ENCODE measurements at regions not wholly inside any gene's neighbourhood (a gene's known extent, or its start where the extent isn't known, plus 50 kb on each side); places are given as distances from the start of the nearest gene placed in this dataset.

DNA sequence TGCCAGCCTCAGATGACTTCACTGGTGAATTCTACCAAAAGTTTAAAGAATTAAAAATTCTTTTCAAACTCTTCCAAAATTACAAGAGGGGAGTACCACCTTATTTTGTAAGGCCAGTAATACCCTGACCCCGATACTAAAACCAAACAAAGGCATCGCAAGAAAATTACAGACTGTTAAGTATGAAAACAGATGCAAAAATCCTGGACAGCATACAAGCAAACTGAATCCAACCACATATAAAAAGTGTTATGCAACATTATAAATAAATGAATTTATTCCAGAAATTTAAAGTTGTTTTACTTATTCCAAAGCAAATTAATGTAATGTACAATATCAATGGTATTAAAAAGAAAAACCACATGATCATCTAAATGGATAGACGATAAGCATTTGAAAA lies 873.6 kb upstream of the GJE1 start:
- no peaks in the 10 kb centered on the region for H3K79me2 ChIP-seq
- H3K4me2 ChIP-seq: no peak overlapping the region
- TF ChIP-seq EZH2 (IDR thresholded peaks at IDR 0.05; ENCODE audit: borderline replicate concordance): no peak
- TF ChIP-seq, protein P1, sequence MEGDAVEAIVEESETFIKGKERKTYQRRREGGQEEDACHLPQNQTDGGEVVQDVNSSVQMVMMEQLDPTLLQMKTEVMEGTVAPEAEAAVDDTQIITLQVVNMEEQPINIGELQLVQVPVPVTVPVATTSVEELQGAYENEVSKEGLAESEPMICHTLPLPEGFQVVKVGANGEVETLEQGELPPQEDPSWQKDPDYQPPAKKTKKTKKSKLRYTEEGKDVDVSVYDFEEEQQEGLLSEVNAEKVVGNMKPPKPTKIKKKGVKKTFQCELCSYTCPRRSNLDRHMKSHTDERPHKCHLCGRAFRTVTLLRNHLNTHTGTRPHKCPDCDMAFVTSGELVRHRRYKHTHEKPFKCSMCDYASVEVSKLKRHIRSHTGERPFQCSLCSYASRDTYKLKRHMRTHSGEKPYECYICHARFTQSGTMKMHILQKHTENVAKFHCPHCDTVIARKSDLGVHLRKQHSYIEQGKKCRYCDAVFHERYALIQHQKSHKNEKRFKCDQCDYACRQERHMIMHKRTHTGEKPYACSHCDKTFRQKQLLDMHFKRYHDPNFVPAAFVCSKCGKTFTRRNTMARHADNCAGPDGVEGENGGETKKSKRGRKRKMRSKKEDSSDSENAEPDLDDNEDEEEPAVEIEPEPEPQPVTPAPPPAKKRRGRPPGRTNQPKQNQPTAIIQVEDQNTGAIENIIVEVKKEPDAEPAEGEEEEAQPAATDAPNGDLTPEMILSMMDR (IDR thresholded peaks at IDR 0.05; ENCODE audit: poor library complexity): no peak
- no peak for TF ChIP-seq EZH2phosphoT487 (IDR thresholded peaks at IDR 0.05; ENCODE audit: low read depth, severe bottlenecking, unreplicated experiment)
- no peaks in the 10 kb centered on the region for H3K9me2 ChIP-seq (replicated peaks; ENCODE audit: insufficient read depth)
- DNase-seq (ENCODE audit: low spot score): no peak
- no peaks in the 10 kb centered on the region for H3K27me3 ChIP-seq
- H4K20me1 ChIP-seq (ENCODE audit: insufficient read depth, poor library complexity, severe bottlenecking): no peaks in the 10 kb centered on the region
- H3K4me3 ChIP-seq: no peak overlapping the region
- no peaks in the 10 kb centered on the region for H3K4me1 ChIP-seq (ENCODE audit: insufficient read depth)
- H2AFZ ChIP-seq: no peak overlapping the region
- WGBS (ENCODE audit: low lambda C conversion rate, missing lambda C conversion rate): 92% methylated on average over 3 of the region's 3 CpGs
- no peaks in the 10 kb centered on the region for H3K36me3 ChIP-seq (replicated peaks; ENCODE audit: insufficient read depth, low read depth)
- H3K9me3 ChIP-seq (ENCODE audit: low read depth): no peaks in the 10 kb centered on the region
- no peak overlapping the region for H3K27ac ChIP-seq

DNA sequence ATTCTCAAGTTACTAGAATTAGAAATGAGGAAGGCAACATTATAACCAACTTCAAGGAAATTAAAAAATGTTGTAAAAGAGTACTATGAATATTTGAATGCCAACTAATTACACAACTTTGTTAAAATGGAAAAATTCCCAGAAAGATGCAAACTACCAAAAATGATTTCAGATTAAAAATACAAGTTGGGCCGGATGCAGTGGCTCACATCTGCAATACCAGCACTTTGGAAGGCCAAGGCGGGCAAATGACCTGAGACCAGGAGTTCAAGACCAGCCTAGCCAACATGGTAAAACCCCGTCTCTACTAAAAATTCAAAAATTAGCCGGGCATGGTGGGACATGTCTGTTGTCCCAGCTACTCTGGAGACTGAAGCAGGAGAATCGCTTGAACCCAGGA lies 874.2 kb upstream of the GJE1 start:
- no peaks in the 10 kb centered on the region for H3K4me1 ChIP-seq (ENCODE audit: insufficient read depth)
- no peak overlapping the region for H2AFZ ChIP-seq
- no peaks in the 10 kb centered on the region for H3K36me3 ChIP-seq (replicated peaks; ENCODE audit: insufficient read depth, low read depth)
- no peaks in the 10 kb centered on the region for H3K9me2 ChIP-seq (replicated peaks; ENCODE audit: insufficient read depth)
- TF ChIP-seq, protein P1 (IDR thresholded peaks at IDR 0.05; ENCODE audit: poor library complexity): no peak
- no peak for TF ChIP-seq EZH2 (IDR thresholded peaks at IDR 0.05; ENCODE audit: borderline replicate concordance)
- no peak for TF ChIP-seq EZH2phosphoT487 (IDR thresholded peaks at IDR 0.05; ENCODE audit: low read depth, severe bottlenecking, unreplicated experiment)
- no peak overlapping the region for H3K27ac ChIP-seq
- H3K79me2 ChIP-seq: no peaks in the 10 kb centered on the region
- H3K27me3 ChIP-seq: no peaks in the 10 kb centered on the region
- H3K4me3 ChIP-seq: no peak overlapping the region
- H3K4me2 ChIP-seq: no peak overlapping the region
- no peaks in the 10 kb centered on the region for H3K9me3 ChIP-seq (ENCODE audit: low read depth)
- 94% methylated on average over 5 of the region's 5 CpGs for WGBS (ENCODE audit: low lambda C conversion rate, missing lambda C conversion rate)
- no peak for DNase-seq (ENCODE audit: low spot score)
- no peaks in the 10 kb centered on the region for H4K20me1 ChIP-seq (ENCODE audit: insufficient read depth, poor library complexity, severe bottlenecking)

DNA sequence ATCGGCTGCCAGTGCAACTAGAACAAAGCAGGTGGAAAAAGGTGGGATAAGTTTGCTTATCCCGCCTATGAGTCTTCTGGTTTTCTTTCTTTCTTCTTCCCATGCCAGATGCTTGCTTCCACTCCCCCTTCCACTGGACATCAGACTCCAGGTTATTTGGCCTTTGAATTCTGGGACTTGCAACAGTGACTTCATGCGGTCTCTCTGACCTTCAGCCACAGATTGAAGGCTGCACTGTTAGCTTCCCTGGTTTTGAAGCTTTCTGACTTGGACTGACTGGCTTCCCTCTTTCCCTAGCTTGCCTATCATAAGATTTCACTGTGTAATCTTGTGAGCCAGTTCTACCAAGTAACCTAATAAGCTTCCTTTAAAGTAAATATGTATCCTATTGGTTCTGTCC lies 878.4 kb upstream of the GJE1 start:
- no peaks in the 10 kb centered on the region for H3K9me3 ChIP-seq (ENCODE audit: low read depth)
- no peak for DNase-seq (ENCODE audit: low spot score)
- H3K27me3 ChIP-seq: no peaks in the 10 kb centered on the region
- H3K27ac ChIP-seq: no peak overlapping the region
- H4K20me1 ChIP-seq (ENCODE audit: insufficient read depth, poor library complexity, severe bottlenecking): no peaks in the 10 kb centered on the region
- no peaks in the 10 kb centered on the region for H3K36me3 ChIP-seq (replicated peaks; ENCODE audit: insufficient read depth, low read depth)
- WGBS (ENCODE audit: low lambda C conversion rate, missing lambda C conversion rate): 91% methylated on average over 3 of the region's 3 CpGs
- TF ChIP-seq EZH2phosphoT487 (IDR thresholded peaks at IDR 0.05; ENCODE audit: low read depth, severe bottlenecking, unreplicated experiment): no peak
- TF ChIP-seq, protein P1 (IDR thresholded peaks at IDR 0.05; ENCODE audit: poor library complexity): no peak
- no peak for TF ChIP-seq EZH2 (IDR thresholded peaks at IDR 0.05; ENCODE audit: borderline replicate concordance)
- no peaks in the 10 kb centered on the region for H3K79me2 ChIP-seq
- no peaks in the 10 kb centered on the region for H3K4me1 ChIP-seq (ENCODE audit: insufficient read depth)
- no peak overlapping the region for H2AFZ ChIP-seq
- H3K4me2 ChIP-seq: no peak overlapping the region
- H3K4me3 ChIP-seq: no peak overlapping the region
- no peaks in the 10 kb centered on the region for H3K9me2 ChIP-seq (replicated peaks; ENCODE audit: insufficient read depth)

Measured in hepatocyte (in vitro differentiated cells).